Natural killer cell (primary cell): ENCODE measurements at regions not wholly inside any gene's neighbourhood (a gene's known extent, or its start where the extent isn't known, plus 50 kb on each side); places are given as distances from the start of the nearest gene placed in this dataset.

Experiments used
- ATAC-seq, 3 donors: fragments of 150-1000 bp in 2 of 3; fragments of 200-7000 bp in 1 of 3; cut with Tn5 transposase; 1 replicate in 1 of 3; 2 replicates in 2 of 3; pipeline ENCODE4 v1.10.0; 2021; ENCODE audit warnings: mild to moderate bottlenecking in 2 of 3, moderate library complexity in 2 of 3
- DNase-seq, 2 donors: peaks; one replicate each; pipeline versions ENCODE4 v3.0.0 to v3.0.0-alpha.2; 2013 to 2021; ENCODE audit warnings: mixed read lengths in 1 of 2
- H3K27ac ChIP-seq: one replicate; pipeline ENCODE4 v1.5.1; 2013; ENCODE audit warnings: mild to moderate bottlenecking, low read length
- H3K27me3 ChIP-seq: one replicate; pipeline ENCODE4 v1.6.1; 2013; ENCODE audit warnings: low read length; ENCODE audit not compliant: control insufficient read depth, insufficient read depth
- H3K36me3 ChIP-seq: one replicate; pipeline ENCODE4 v1.6.1; 2013; ENCODE audit warnings: low read length; ENCODE audit not compliant: control insufficient read depth, insufficient read depth
- H3K4me1 ChIP-seq: one replicate; pipeline ENCODE4 v1.6.1; 2013; ENCODE audit warnings: low read length; ENCODE audit not compliant: control insufficient read depth, insufficient read depth
- H3K4me3 ChIP-seq: one replicate; pipeline ENCODE4 v1.5.1; 2013; ENCODE audit warnings: low read length
- H3K9me3 ChIP-seq: one replicate; pipeline ENCODE4 v1.6.1; 2013; ENCODE audit warnings: low read length; ENCODE audit not compliant: control insufficient read depth, insufficient read depth
- H3K27ac Mint-ChIP-seq, 2 donors: one replicate each; pipeline ENCODE4 v1.8.0; 2022; ENCODE audit warnings: mild to moderate bottlenecking in 2 of 2, mixed read lengths in 2 of 2, moderate library complexity in 1 of 2
- H3K27me3 Mint-ChIP-seq, 2 donors: one replicate each; pipeline ENCODE4 v1.8.0; 2022; ENCODE audit warnings: low read depth in 2 of 2, mixed read lengths in 2 of 2
- H3K36me3 Mint-ChIP-seq: one replicate; pipeline ENCODE4 v1.8.0; 2022; ENCODE audit warnings: mixed read lengths
- H3K4me1 Mint-ChIP-seq, 2 donors: one replicate each; pipeline ENCODE4 v1.8.0; 2022; ENCODE audit warnings: mixed read lengths in 2 of 2
- H3K4me3 Mint-ChIP-seq: one replicate; pipeline ENCODE4 v1.8.0; 2022; ENCODE audit warnings: mild to moderate bottlenecking, moderate library complexity, mixed read lengths
- H3K9me3 Mint-ChIP-seq, 2 donors: one replicate each; pipeline ENCODE4 v1.8.0; 2022; ENCODE audit warnings: mixed read lengths in 2 of 2
- WGBS: methylation state at CpG from one replicate; pipeline ENCODE4 v1.1.7; 2013; ENCODE audit warnings: missing lambda C conversion rate; ENCODE audit not compliant: insufficient coverage; 5-methylcytosine and 5-hydroxymethylcytosine counted together
- intact Hi-C: fragments of 100-400 bp; cut with micrococcal nuclease; formaldehyde crosslinking; loops from one replicate; pipeline ENCODE4 v1.14.2; 2022
- TF ChIP-seq, protein P1 (sequence below): fragments of 200-600 bp; IDR thresholded peaks from one replicate; pipeline ENCODE4 v1.8.0; 2022; ENCODE audit warnings: antibody characterized with exemption

DNA sequence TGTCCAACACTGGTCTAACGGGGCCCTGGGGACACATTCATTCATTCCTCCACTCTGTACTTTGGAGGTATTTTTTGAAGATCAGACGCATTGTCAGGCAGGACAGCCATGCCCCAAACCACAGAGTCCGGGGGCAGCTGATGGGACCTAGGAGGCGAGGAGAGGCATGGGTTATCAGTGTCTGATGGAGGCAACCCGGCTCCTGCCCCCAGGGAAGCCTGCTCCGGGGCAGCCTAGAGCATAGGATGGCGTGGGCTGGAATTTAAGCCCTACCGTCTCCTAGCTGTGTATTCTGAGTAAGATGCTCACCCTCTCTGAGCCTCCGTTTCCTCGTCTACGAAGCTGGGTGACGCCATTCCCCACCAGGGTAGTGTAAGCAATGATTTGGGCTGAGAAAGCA lies 55.4 kb upstream of the ELN start:
- WGBS = 84% methylated on average over 12 of the region's 12 CpGs
- Mint-ChIP-seq H3K27ac (no peak overlapping the region), H3K9me3 (peaks cover 2% of the 10 kb centered on the region in 2 donors), H3K36me3 (no peaks in the 10 kb centered on the region), H3K4me3 (no peak overlapping the region), H3K27me3 (no peaks in the 10 kb centered on the region), H3K4me1 (peaks cover 0 to 6% of the 10 kb centered on the region in 2 donors)
- intact Hi-C loops = no loop called here
- H3K27me3 ChIP-seq = no peaks in the 10 kb centered on the region
- no peak for DNase-seq
- H3K9me3 ChIP-seq = no peaks in the 10 kb centered on the region
- H3K4me1 ChIP-seq = no peaks in the 10 kb centered on the region
- H3K27ac ChIP-seq = no peak overlapping the region
- no peak overlapping the region for H3K4me3 ChIP-seq
- TF ChIP-seq, protein P1, sequence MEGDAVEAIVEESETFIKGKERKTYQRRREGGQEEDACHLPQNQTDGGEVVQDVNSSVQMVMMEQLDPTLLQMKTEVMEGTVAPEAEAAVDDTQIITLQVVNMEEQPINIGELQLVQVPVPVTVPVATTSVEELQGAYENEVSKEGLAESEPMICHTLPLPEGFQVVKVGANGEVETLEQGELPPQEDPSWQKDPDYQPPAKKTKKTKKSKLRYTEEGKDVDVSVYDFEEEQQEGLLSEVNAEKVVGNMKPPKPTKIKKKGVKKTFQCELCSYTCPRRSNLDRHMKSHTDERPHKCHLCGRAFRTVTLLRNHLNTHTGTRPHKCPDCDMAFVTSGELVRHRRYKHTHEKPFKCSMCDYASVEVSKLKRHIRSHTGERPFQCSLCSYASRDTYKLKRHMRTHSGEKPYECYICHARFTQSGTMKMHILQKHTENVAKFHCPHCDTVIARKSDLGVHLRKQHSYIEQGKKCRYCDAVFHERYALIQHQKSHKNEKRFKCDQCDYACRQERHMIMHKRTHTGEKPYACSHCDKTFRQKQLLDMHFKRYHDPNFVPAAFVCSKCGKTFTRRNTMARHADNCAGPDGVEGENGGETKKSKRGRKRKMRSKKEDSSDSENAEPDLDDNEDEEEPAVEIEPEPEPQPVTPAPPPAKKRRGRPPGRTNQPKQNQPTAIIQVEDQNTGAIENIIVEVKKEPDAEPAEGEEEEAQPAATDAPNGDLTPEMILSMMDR = no peak
- ATAC-seq = no peak
- H3K36me3 ChIP-seq = no peaks in the 10 kb centered on the region

DNA sequence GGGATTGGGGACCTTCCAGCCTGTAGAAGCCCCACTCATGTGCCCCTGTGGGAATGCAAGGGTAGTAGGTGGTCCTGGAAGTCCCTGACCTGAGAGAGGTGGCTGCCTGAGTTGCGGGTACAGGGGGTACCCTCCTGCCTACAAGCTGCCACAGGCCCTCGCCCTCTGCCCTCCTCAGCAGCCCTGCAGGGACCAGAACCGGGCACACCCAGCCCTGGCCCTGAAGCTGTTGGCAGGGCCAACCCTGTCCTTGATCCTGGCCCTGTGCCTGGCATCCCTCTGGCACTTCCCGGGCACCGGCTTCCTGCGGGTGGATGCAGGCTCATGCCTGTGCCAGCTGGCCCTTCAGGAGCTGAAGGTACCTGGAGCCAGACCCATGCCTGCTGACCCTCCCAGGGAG lies 54.9 kb upstream of the ELN start:
- Mint-ChIP-seq H3K36me3 (no peaks in the 10 kb centered on the region), H3K9me3 (no peaks in the 10 kb centered on the region), H3K4me1 (peaks cover 0 to 6% of the 10 kb centered on the region in 2 donors), H3K27ac (no peak overlapping the region), H3K27me3 (no peaks in the 10 kb centered on the region), H3K4me3 (no peak overlapping the region)
- TF ChIP-seq, protein P1 = no peak
- 92% methylated on average over 6 of the region's 6 CpGs for WGBS
- no peaks in the 10 kb centered on the region for H3K4me1 ChIP-seq
- no peaks in the 10 kb centered on the region for H3K9me3 ChIP-seq
- no peak overlapping the region for H3K27ac ChIP-seq
- ATAC-seq = no peak
- H3K27me3 ChIP-seq = no peaks in the 10 kb centered on the region
- intact Hi-C loops = no loop called here
- H3K4me3 ChIP-seq = no peak overlapping the region
- peak in 1 of 2 donors; percentile 13 for DNase-seq
- no peaks in the 10 kb centered on the region for H3K36me3 ChIP-seq

DNA sequence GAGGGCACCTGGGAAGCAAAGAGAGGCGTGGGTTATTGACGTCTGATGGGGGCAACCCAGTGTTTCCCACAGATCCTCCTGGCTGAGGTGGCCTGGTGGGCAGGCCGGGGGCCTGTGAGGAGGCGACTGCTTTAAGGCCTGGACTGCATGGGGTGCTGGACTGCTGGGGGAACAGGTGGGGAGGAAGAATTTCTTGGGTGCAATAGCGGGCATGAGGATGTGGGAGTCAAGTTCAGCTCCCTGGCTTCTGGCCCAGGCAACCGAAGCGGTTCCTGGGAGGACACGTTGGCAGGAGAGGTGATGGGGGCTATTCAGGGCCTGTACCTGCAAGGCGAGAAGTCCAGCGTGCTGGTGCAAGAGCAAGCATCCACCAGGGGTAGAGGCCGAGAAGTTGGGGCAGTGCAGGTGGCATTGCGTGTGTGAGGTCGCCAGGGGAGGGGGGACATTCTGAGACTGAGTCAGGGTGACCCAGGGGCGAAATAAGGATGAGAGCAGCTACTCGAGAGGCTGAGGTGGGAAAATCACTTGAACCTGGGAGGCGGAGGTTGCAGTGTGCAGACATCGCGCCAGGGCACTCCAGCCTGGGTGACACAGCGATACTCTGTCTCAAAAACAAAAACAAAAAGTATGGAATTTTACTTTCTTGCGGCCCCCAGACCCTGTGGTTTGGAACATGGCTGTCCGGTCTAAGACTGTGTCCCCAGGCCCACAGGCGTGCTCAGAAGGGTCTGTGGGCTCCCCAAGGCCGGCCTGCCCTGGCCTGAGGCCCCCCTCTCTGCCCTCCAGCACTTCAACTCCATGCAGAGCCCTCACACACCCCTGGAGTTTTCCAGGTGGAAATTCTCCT lies 53.6 kb upstream of the ELN start:
- no peak overlapping the region for H3K27ac ChIP-seq
- Mint-ChIP-seq H3K27ac (no peak overlapping the region), H3K36me3 (no peaks in the 10 kb centered on the region), H3K9me3 (no peaks in the 10 kb centered on the region), H3K27me3 (no peaks in the 10 kb centered on the region), H3K4me1 (peaks cover 0 to 6% of the 10 kb centered on the region in 2 donors), H3K4me3 (no peak overlapping the region)
- no peak overlapping the region for H3K4me3 ChIP-seq
- H3K36me3 ChIP-seq = no peaks in the 10 kb centered on the region
- H3K27me3 ChIP-seq = no peaks in the 10 kb centered on the region
- intact Hi-C loops = no loop called here
- no peaks in the 10 kb centered on the region for H3K4me1 ChIP-seq
- TF ChIP-seq, protein P1 = no peak
- ATAC-seq (no peak), DNase-seq (peak in 1 of 2 donors; percentile 8)
- no peaks in the 10 kb centered on the region for H3K9me3 ChIP-seq
- 91% methylated on average over 23 of the region's 23 CpGs for WGBS
